ENCODE measurements at regions not wholly inside any gene's neighbourhood (a gene's known extent, or its start where the extent isn't known, plus 50 kb on each side); places are given as distances from the start of the nearest gene placed in this dataset.
"Not testable (repeated sequence)": the region's sequence is repeated elsewhere in the genome, so short reads cannot be mapped to it uniquely, and the experiment has no call there.

DNA sequence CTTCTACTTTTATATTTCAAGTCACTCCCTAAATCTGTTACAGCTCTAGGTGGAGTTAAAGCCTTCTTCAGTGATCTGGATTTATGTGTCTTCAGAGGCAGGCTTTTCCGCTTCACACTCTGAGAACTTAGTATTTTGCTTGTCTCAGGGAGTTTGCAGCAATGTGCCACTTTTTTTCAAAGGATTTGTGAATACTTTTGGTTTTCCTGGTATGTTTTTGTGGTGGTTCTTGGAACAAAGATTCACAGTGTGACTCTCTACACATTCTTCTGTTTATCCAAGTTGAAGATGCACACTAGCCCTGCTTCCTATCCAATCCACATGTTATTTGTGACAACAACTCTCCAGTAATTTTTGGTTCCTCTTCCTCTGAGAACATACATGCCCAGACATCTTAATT lies 1253.7 kb downstream of the TECRL start:
- Mint-ChIP-seq H3K27me3 (no peaks in the 10 kb centered on the region), H3K4me1 (no peaks in the 10 kb centered on the region), H3K27ac (no peak overlapping the region), H3K9me3 (peaks cover 6 to 19% (median 16%) of the 10 kb centered on the region in 7 donors), H3K36me3 (peaks cover 0 to 5% of the 10 kb centered on the region in 2 donors), H3K4me3 (no peak overlapping the region)
- ATAC-seq (ENCODE audit: low read depth in 2 of 2) (no peak), DNase-seq (no peak)

DNA sequence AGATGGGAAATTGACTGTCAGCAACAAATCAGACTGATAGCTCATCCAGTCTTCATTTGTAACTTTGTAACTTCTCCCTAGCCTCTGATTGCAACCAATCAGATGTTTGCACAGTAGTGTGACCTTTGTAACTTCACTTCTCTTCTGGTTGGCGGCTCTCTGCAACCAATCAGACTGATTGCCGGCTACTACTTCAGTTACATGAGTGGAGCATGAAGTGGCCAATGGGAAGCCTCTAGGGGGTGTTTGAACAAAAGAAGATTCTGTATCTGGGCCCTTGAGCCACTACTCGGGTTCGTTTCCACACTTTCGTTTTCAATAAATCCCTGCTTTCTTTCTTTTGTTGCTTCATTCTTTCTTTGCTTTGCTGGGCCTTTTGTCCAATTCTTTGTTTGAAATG lies 1285.8 kb downstream of the TECRL start:
- no peaks in the 10 kb centered on the region for H3K36me3 Mint-ChIP-seq
- H3K9me3 Mint-ChIP-seq: peaks cover 0 to 12% (median 0%) of the 10 kb centered on the region in 7 donors

GRCh38 chr4:63122955-63123354 lies 1286.3 kb downstream of the TECRL start:
- Mint-ChIP-seq H3K9me3 (peaks cover 0 to 12% (median 0%) of the 10 kb centered on the region in 7 donors), H3K36me3 (no peaks in the 10 kb centered on the region), H3K4me1 (no peaks in the 10 kb centered on the region), H3K27me3 (no peaks in the 10 kb centered on the region), H3K4me3 (no peak overlapping the region), H3K27ac (no peak overlapping the region)
- ATAC-seq (ENCODE audit: low read depth in 2 of 2) (no peak), DNase-seq (no peak)

More for the DNA sequence above, 1285.8 kb downstream of the TECRL start:
- no peak overlapping the region for H3K27ac Mint-ChIP-seq
- H3K4me3 Mint-ChIP-seq: no peak overlapping the region
- DNase-seq (no peak), ATAC-seq (ENCODE audit: low read depth in 2 of 2) (no peak)
- no peaks in the 10 kb centered on the region for H3K27me3 Mint-ChIP-seq
- no peaks in the 10 kb centered on the region for H3K4me1 Mint-ChIP-seq

- Mint-ChIP-seq H3K36me3 (no peaks in the 10 kb centered on the region), H3K27ac (no peak overlapping the region), H3K9me3 (peaks cover 4 to 21% (median 9%) of the 10 kb centered on the region in 7 donors), H3K4me1 (no peaks in the 10 kb centered on the region), H3K27me3 (no peaks in the 10 kb centered on the region), H3K4me3 (no peak overlapping the region)
- ATAC-seq (ENCODE audit: low read depth in 2 of 2) (no peak), DNase-seq (no peak)
These were observed 1302.7 kb downstream of the TECRL start for GRCh38 chr4:63106600-63106999.

GRCh38 chr4:63105839-63106238 lies 1303.4 kb downstream of the TECRL start:
- no peak overlapping the region for H3K4me3 Mint-ChIP-seq
- no peaks in the 10 kb centered on the region for H3K36me3 Mint-ChIP-seq
- H3K27me3 Mint-ChIP-seq: no peaks in the 10 kb centered on the region
- ATAC-seq (ENCODE audit: low read depth in 2 of 2) (no peak), DNase-seq (no peak)
- peaks cover 4 to 19% (median 9%) of the 10 kb centered on the region in 7 donors for H3K9me3 Mint-ChIP-seq
- H3K4me1 Mint-ChIP-seq: no peaks in the 10 kb centered on the region
- no peak overlapping the region for H3K27ac Mint-ChIP-seq

GRCh38 chr4:63090641-63091040 lies 1318.6 kb downstream of the TECRL start:
- DNase-seq (no peak), ATAC-seq (ENCODE audit: low read depth in 2 of 2) (no peak)
- H3K4me1 Mint-ChIP-seq: no peaks in the 10 kb centered on the region
- peaks cover 0 to 5% (median 2%) of the 10 kb centered on the region in 7 donors for H3K9me3 Mint-ChIP-seq
- no peaks in the 10 kb centered on the region for H3K27me3 Mint-ChIP-seq
- no peak overlapping the region for H3K27ac Mint-ChIP-seq
- H3K36me3 Mint-ChIP-seq: no peaks in the 10 kb centered on the region
- no peak overlapping the region for H3K4me3 Mint-ChIP-seq

- H3K4me3 Mint-ChIP-seq: no peak overlapping the region
- H3K27ac Mint-ChIP-seq: no peak overlapping the region
- H3K36me3 Mint-ChIP-seq: no peaks in the 10 kb centered on the region
- no peaks in the 10 kb centered on the region for H3K4me1 Mint-ChIP-seq
- DNase-seq (no peak), ATAC-seq (ENCODE audit: low read depth in 2 of 2) (no peak)
- H3K27me3 Mint-ChIP-seq: no peaks in the 10 kb centered on the region
- H3K9me3 Mint-ChIP-seq: peaks cover 0 to 15% (median 3%) of the 10 kb centered on the region in 7 donors
These were observed 1324.2 kb downstream of the TECRL start for GRCh38 chr4:63085091-63085490.

GRCh38 chr4:63080934-63081333 lies 1328.3 kb downstream of the TECRL start:
- no peaks in the 10 kb centered on the region for H3K36me3 Mint-ChIP-seq
- no peaks in the 10 kb centered on the region for H3K27me3 Mint-ChIP-seq
- no peak for DNase-seq
- H3K4me1 Mint-ChIP-seq: no peaks in the 10 kb centered on the region
- no peak for ATAC-seq (ENCODE audit: low read depth in 2 of 2)
- no peak overlapping the region for H3K27ac Mint-ChIP-seq
- H3K4me3 Mint-ChIP-seq: no peak overlapping the region
- H3K9me3 Mint-ChIP-seq: peaks cover 0 to 18% (median 6%) of the 10 kb centered on the region in 7 donors

DNA sequence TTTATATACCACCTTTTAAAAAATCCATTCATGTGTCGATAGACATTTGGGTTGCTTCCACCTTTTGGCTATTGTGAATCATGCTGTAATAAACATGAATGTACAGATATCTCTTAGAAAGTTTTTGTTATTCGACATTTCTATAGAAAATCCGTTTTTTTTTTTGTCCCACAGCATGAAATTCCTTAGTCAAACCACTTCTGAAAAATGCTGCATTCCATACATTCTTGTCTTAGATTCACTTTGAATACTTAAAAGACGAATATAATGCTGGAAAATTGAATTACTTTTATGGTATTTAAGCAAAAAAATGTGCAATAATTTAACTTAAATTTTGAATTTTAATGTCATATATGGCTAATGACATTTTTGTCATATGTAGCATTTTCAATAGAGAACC lies 1345.5 kb downstream of the TECRL start:
- DNase-seq: no peak
- H3K9me3 Mint-ChIP-seq: peaks cover 5 to 43% (median 13%) of the 10 kb centered on the region in 7 donors
- H3K27ac Mint-ChIP-seq: no peak overlapping the region
- no peaks in the 10 kb centered on the region for H3K36me3 Mint-ChIP-seq
- H3K4me1 Mint-ChIP-seq: no peaks in the 10 kb centered on the region
- H3K27me3 Mint-ChIP-seq: no peaks in the 10 kb centered on the region
- H3K4me3 Mint-ChIP-seq: no peak overlapping the region
- ATAC-seq (ENCODE audit: low read depth in 2 of 2): no peak

DNA sequence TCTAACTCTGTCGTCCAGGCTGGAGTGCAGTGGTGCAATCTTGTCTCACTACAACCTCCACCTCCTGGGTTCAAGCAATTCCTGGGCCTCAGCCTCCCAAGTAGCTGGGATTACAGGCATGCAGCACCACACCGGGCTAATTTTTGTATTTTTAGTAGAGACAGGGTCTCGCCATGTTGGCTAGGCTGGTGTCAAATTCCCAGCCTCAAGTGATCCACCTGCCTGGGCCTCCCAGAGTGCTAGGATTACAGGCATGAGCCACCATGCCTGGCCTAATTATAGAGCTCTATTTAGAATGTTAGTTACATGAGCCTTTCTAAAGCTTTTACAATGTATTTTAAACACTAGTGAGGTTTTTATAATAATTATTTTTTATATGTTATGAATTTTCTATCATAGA lies 1346.4 kb downstream of the TECRL start:
- H3K9me3 Mint-ChIP-seq: peaks cover 4 to 34% (median 13%) of the 10 kb centered on the region in 7 donors
- H3K4me1 Mint-ChIP-seq; H3K27me3 Mint-ChIP-seq; DNase-seq; H3K36me3 Mint-ChIP-seq; H3K4me3 Mint-ChIP-seq; ATAC-seq (ENCODE audit: low read depth in 2 of 2); H3K27ac Mint-ChIP-seq: not testable (repeated sequence)

DNA sequence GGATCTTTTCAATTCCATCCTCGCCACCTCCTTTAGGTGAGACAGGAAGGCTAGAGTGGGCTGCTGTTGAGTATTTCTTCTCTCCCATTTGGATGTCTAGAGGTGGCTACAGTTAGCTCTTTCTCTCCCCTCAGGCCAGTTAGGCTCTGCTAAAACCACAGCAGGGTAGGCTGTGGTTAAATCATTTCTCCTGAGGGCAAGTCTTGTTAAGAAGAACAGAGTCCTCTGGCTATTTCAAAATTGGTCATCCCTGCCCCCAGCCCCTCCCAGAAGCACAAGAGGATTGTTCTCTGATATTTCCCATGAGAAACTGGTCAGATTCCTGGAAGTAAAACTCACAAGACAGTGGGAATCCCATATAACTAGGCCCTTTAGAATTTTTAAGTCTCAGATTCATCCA lies 1359.5 kb downstream of the TECRL start:
- peaks cover 0 to 20% (median 11%) of the 10 kb centered on the region in 7 donors for H3K9me3 Mint-ChIP-seq
- no peak overlapping the region for H3K27ac Mint-ChIP-seq
- H3K36me3 Mint-ChIP-seq: no peaks in the 10 kb centered on the region
- no peaks in the 10 kb centered on the region for H3K4me1 Mint-ChIP-seq
- H3K27me3 Mint-ChIP-seq: no peaks in the 10 kb centered on the region
- ATAC-seq (ENCODE audit: low read depth in 2 of 2): no peak
- no peak for DNase-seq
- no peak overlapping the region for H3K4me3 Mint-ChIP-seq

DNA sequence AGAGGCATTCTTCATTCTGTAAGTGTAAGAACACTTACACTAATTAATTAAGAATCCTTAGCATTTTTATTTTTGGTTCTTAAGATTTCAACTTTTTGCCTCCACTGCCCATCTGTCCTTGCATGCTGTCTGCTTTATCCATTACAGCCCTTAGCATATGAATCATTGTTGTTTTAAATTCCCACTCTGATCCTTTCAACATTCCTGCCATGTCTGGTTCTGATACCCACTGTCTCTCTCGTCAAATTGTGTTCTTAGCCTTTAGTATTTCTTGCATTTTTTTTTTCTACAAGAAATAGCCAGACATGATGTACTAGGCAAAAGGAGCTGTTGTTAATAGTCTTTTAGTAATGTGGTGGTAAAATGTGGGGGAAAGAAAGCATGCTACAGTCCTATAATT lies 1360.0 kb downstream of the TECRL start:
- Mint-ChIP-seq H3K4me3 (no peak overlapping the region), H3K27me3 (no peaks in the 10 kb centered on the region), H3K9me3 (peaks cover 0 to 16% (median 11%) of the 10 kb centered on the region in 7 donors), H3K4me1 (no peaks in the 10 kb centered on the region), H3K36me3 (no peaks in the 10 kb centered on the region), H3K27ac (no peak overlapping the region)
- no peak for DNase-seq
- no peak for ATAC-seq (ENCODE audit: low read depth in 2 of 2)

DNA sequence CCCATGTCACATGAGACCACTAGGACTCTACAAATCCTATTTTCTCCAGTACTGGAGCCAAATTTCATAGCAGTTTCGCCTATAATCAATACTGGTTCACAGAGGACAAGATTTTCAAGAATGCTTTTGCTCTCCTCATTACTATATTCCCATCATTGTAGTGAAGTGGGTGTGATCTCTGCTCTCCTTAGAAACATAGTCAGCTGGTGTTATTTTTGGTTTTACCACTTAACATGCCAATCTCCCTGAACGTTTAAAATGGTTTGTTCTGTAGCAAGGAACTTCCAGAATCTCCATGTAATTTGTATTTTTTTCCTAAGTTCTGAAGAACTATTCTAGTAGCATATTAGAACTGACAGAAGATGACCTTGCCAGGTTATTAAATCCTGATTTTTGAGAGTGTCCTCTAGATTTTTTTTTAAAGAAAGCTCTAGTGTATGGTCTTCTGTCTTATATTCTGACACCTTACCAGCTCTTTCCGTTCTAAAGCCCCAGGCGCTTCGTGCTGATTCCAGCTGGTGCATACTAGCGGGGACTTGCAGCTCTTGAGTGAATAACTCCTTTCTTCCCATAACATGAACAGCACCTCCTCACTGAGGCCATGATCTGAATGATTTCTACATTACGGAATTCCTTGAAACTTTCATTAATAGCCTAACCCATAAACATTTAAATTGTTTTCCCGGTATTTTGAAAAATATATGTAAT lies 1372.9 kb downstream of the TECRL start:
- DNase-seq: no peak
- Mint-ChIP-seq H3K4me3 (no peak overlapping the region), H3K9me3 (peaks cover 0 to 8% (median 5%) of the 10 kb centered on the region in 7 donors), H3K27me3 (no peaks in the 10 kb centered on the region), H3K27ac (no peak overlapping the region), H3K4me1 (no peaks in the 10 kb centered on the region), H3K36me3 (no peaks in the 10 kb centered on the region)
- ATAC-seq (ENCODE audit: low read depth in 2 of 2): no peak

DNA sequence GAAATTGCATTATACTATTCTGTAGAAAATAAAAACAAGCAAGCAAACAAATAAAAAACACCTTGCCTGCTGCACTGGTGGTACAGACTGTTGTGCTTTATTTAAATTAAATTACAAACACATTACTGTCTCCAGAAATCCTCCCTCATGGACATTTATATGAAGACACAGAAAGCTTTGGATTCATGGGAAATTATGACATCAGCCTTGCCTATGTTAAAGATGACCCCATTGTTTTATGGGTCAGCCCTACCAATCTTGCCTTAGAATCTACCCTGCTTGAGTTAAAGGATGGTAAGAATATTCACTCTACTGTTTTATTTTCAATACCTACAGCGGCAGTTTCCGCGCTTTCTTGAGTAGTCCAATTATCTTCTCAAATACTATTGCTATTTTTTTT lies 1379.9 kb downstream of the TECRL start:
- no peak overlapping the region for H3K4me3 Mint-ChIP-seq
- H3K9me3 Mint-ChIP-seq: peaks cover 0 to 10% (median 2%) of the 10 kb centered on the region in 7 donors

More for the DNA sequence above, 1379.9 kb downstream of the TECRL start:
- DNase-seq (no peak), ATAC-seq (ENCODE audit: low read depth in 2 of 2) (no peak)
- H3K27me3 Mint-ChIP-seq: no peaks in the 10 kb centered on the region
- no peaks in the 10 kb centered on the region for H3K4me1 Mint-ChIP-seq
- no peak overlapping the region for H3K27ac Mint-ChIP-seq
- H3K36me3 Mint-ChIP-seq: no peaks in the 10 kb centered on the region
